Suppressor macrophage (primary cell): ENCODE measurements at regions not wholly inside any gene's neighbourhood (a gene's known extent, or its start where the extent isn't known, plus 50 kb on each side); places are given as distances from the start of the nearest gene placed in this dataset.

Experiments used
- DNase-seq, 4 experiments: peaks; one replicate each; pipeline ENCODE4 v3.0.0-alpha.2; 2020 to 2022

DNA sequence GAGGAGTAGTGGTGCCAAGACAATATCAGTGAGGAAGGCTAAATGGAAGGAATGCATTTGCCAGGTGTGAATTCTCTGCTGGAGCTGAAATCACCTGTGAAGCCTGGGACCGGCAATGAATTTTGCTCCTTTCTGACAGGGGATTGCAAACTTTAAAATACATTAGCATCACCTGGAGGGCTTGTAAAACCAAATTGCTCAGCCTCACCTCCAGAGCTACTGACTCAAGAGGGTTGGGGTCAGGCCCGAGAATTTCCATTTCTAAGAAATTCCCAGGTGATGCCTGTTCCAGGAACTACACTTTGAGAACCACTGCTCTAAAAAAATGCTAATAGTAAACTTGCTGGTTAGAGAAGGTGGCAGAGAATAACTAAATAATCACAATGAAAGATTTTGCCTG lies 445.6 kb upstream of the RBMS3 start:
- DNase-seq: no peak

DNA sequence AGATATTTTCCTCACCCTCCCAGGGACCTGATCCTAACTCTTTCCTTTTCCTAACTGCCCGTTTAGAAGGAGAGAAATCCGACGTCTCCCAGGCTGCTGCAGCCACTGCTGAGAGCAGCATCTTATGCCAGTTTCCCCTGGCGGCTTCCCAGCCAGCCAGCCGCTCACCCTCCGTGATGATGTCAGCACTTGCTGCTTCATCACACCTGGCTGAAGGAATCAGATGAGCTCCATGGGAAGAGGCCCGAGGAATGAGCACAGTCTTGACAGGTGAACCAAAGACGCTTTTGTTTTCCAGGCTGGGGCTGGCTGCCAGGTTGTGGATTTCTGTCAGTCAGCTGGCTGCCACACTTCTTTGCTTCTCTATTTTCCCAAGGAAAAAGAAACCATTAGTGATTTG lies 445.1 kb upstream of the RBMS3 start:
- no peak for DNase-seq

DNA sequence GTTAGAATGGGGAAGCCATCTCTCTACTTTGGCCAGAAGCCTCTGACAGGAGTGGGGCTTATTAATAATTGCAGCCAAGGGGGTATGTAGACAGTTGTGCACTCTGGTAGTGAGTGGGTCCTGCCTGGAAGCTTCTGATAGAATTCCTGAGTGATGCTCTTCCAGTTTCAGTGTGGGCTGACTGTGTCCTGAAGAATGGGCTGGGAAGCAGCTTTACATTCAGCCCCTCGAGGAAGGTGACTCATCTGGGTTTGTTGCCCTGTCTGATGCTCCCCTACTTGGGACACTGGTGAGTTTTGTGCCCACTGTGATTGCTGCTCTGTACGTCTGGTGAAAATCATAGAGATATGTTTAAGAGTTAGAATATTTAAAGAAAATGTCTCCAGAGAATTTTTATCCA lies 444.7 kb upstream of the RBMS3 start:
- no peak for DNase-seq

DNA sequence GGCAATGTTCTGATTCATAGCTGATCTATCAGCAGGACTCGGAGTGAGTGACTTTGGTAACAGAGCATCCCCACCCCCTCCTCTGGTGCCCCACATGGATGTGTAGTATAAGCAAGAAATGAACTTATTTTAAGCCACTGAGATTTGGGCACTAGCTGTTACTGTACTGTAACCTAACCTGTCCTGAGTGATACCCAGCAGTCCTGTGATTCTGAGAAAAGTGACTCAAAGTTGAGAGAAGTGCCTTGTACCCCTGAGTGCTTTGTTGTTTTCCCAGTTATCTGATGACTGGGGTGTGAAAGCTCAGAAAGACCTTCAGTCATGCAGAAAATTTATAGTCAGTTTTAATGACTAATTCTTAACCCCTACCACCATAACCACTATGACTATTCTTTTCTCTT lies 439.9 kb upstream of the RBMS3 start:
- DNase-seq: no peak

DNA sequence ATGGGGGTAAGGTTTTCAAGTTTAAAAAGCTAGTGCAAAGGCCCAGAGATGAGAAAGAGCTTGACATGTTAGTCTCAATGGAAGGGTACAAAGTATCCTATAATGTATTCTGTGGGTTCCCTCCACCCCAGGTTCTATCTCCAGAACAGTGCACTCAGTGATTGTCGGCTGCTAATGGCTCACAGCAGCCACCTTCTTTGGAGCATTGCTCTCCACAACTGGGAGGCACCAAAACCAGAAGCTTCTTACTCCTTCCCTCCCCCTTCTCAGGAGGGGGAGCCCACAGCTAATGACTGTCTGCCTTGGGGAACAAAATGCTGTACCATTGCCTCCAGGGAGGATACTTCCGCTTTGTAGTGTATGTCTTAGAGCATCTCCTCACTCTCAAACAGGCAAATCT lies 439.4 kb upstream of the RBMS3 start:
- no peak for DNase-seq

DNA sequence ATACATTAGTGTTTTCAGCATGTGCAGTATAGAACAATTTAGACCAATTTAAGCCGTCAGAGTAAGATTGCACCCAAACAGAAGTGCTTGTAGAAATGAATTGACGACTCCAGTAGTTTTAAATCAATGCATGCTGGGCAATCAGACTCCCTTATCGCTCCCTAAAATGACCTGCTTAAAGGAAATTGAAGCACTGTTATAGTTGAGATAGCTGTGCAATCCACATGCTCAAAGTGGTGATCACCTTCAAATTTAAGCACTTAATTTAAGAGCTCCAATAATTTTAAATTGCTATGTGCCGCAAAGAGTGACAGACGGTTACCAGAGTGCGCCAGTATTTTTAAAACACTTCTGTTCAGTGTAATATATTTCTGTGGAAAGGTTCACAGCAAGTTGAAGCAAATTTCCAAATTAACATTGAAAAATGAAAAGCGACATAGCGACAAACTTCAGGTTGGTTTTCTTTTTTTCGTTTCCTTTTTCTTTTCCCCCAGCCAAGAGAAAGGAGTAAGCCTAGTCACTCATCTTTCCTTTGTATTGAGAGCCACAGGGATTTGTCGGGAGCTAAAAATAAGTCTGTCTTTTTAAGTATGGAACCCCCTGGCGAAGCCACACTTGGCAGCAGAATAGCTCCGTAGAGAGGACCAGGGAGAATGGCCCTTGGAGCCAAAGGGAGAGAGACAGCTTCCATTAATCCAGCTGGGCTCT lies 436.4 kb upstream of the RBMS3 start:
- no peak for DNase-seq

DNA sequence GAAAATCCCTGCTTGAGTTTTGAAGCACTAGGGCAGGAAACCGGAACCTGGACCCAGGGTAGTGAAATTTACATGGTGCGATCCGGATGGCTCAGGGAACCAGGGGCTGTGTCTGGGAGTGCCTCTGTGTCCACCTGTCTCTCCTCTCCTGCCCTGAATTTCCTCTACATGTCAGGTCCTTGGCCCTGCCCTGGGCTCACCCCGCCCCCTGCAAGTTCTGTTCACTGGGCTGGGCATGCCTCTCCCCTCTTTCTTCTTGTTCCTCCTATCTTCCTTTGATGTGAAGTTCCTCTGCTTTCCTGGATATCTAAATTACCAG lies 435.9 kb upstream of the RBMS3 start:
- DNase-seq: no peak

DNA sequence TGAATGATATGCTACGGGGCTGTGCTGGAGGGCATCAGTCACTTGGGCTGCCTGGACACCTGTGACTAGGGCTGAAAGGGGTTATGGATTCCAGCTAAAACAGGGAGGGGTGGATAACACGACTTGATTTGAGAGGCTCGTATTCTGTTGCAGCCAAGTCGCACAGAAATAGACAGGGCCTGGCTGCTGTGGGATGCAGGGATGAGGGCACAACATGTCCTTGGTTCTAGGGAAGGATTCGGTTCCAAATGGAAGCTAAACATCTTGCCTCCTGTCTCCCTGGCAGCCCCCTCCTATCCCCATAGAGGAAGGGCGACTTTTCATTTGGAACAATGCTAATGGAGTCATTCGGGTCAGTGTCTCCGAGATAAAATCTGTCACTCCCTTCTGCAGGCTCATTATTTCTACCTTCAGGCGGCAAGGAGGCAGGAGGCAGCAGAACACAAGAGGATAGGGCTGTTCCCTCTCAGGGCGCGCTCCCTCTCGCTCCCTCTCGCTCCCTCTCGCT lies 433.8 kb upstream of the RBMS3 start:
- no peak for DNase-seq

DNA sequence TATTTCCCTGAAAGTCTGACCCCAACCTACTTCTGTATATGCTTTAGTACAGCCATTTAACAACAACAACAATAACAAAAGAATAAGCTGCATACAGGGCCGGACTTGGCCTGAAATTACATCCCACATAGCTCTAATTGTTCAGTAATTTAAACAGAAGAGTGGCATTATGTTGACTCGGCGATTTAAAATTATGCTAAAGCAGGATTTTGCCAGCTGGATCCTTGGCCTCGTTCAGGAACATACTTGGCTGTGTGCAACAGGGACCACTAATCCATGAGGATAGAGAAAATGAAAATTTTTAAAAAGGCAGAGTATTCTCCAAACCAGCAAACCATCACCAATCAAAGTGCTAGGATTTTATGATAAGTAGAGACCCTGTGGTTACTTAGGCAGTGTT lies 433.1 kb upstream of the RBMS3 start:
- DNase-seq: no peak

DNA sequence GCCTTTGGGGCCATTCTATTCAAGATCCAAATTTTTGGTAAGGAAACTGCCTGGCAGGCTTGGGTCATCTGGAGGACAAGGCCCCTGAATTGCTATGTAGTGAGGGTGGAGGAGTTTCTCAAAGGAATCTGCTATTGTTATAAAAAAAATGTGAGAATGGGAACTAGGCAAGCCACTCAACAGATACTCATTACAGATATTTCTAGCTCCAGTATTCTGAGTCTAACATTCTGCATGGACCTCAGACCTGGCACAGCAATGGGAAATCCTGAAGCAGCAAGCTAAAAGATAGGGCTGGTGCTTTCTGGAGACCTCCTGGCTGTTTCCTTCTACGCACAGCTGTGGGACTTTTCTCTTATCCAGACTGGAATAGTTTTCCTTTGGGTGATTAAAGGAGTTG lies 430.7 kb upstream of the RBMS3 start:
- no peak for DNase-seq

DNA sequence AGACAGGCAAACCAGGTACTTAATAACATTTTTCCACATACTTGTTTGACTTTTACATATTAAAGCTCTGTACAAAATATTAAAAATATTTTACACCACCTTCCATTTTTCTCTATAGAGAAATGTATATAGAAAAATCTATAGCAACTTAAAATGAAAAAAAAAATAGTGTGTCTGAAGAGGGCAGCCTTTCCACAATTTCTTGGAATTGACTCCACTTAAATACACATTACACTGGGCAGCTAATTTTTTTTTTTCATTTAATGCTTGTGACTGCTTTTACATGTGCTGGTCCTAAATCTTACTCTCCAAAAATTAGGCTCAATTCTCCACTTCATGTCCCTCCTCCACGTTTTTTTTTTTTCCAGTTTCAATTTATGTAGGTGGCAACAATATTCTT lies 427.0 kb upstream of the RBMS3 start:
- no peak for DNase-seq

DNA sequence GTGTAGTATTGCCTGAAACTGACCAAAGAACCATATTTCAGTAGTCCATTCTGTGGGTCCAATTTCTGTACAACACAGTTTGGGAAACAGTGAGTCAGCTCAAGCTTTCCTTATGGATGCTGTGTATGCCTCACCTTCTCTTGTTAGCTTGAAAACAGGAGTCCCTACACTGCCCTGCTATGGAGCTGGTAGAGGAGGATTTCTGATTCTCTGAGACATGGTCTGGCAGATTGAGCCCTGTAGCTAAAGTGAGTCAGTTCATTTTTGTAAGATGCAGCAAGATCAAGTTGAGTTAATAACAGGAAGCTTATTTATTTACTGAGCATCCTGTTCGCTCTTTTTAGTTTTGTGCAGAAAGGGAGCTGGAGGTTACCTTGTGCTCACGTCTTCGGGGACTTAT lies 424.1 kb upstream of the RBMS3 start:
- no peak for DNase-seq

DNA sequence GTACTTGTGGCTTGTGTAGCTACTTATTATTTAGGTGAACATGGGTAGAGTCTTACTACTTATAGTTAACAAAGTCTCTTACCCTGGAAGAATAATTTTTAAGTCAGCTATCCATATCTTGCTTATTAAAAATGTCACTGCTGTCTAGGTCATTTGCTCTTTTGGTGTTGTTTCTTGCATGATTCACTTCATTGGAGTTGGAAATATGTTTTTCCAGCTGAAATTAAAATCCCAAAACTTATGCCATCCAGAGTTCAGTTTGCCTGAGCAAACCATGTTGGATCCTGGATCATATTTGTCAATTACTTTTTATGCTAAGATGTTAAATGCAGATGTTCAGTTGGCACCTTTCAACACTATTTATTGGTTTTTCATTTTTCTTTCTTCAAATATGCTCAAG lies 421.0 kb upstream of the RBMS3 start:
- no peak for DNase-seq

DNA sequence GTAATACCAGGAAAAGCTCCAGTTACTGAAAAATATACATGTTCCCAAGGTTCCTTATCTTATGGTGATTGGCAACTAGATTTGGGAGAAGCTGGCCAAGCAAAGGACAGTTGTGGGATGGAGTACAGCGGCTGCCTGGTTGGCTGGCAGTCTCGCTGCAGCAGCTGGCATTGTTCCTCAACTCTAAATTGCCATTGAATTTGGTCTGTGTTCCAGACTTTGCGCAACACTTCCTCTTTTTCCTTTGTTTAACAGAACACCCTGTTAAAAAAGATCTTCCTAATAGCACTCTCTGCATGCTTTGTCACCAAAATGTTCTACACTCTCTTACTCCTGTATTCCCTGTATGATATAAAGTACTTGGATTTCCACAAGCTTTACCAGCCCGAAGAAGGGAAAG lies 420.6 kb upstream of the RBMS3 start:
- peak; percentile 32 to 68 (median 50) for DNase-seq

DNA sequence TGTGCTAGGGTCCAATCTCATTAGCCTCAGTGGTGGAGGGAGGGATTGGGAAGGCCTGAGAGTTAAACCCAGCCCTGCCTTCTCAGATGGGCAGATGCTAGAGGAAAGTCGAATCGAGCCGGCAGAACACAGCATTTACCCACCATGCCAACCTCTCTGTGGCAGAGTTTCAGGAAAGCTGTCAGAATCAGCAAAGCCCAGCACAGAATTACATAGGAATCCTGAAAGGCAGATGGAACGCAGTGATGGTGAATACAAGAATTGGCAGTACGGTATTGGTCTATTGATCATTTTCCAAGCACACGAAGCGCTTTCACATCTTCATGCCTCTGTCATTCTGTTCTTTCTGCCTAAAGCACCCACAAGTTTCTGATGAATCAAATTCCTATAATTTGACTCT lies 417.7 kb upstream of the RBMS3 start:
- DNase-seq: no peak

DNA sequence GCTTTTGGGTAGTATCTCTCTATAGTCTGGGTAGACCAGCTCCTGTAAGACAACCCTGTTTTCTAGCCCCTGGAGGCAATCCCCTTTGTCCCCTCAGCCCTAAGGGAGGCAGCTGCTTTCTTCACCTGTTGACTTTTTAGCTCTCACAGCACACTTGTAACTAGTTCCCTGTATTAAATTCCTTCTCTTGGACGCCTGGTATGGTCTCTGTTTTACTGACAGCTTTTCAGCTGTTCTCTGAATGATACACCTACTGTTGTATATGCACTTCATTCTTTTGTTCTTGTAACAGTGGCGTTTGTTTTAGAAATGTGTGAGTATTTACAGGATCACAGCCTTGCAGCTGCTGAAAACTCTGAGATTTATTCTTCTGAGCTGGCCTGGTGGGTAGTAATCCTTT lies 413.0 kb upstream of the RBMS3 start:
- no peak for DNase-seq

DNA sequence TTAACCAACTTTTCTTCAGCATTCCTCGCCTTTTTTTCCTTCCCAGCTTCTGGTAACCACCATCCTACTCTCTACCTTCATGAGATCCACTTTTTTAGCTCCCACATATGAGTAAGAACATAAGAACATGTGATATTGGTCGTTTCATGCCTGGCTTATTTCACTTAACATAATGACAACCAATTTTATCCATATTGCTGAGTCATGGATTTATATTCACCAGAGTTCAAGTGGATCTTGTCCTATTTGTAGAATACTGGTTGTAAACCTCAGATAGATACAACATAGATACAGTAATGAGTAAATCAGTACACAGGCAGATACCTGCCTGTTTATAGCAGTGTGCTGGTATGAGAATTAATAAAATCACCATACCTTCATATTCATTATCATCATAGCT lies 412.0 kb upstream of the RBMS3 start:
- DNase-seq: no peak

DNA sequence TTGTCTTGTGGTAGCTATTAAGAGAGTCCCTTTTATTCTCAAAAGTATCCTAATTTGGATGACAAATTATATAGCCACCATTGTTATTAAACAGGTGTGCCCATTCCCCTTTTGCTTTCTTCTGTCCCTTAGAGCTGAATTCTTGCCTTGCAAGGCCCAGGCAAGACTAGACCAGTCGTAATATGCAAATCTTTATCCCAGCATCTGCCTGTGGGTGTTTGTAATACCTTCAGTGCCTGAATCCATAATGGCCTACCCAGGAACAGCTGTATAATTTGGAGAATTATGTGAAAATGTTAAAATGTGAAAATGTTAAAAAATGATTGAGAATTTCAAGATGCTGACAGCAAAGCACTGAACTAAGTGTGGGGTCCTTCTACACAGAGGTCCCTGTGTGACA lies 403.0 kb upstream of the RBMS3 start:
- DNase-seq: no peak

DNA sequence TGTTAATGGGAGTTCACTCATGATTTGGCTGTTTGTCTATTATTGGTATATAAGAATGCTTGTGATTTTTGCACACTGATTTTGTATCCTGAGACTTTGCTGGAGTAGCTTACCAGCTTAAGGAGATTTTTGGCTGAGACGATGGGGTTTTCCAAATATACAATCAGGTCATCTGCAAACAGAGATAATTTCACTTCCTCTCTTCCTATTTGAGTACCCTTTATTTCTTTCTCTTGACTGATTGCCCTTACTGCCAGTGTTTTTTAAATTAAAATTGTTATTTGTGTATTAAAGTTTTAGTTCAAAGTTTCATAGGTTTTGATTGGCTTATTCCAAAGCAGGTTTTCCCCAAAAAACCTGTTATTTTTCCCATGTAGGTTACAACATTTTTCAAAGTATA lies 390.5 kb upstream of the RBMS3 start:
- DNase-seq: no peak

DNA sequence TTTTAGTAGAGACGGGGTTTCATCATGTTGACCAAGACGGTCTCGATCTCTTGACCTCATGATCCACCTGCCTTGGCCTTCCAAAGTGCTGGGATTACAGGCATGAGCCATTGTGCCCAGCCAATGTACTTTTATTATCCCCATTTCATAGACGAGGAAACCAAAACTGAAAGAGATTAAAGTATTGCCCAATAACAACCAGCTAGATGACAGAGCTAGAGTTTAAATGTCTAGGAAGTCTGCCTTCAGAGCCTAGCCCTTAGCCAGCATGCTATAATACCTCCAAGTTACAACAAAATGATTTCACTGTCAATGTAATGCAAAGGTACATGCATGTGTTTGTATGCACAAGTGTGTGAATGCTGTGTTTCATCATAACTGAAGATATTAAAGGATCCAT lies 389.4 kb upstream of the RBMS3 start:
- no peak for DNase-seq

DNA sequence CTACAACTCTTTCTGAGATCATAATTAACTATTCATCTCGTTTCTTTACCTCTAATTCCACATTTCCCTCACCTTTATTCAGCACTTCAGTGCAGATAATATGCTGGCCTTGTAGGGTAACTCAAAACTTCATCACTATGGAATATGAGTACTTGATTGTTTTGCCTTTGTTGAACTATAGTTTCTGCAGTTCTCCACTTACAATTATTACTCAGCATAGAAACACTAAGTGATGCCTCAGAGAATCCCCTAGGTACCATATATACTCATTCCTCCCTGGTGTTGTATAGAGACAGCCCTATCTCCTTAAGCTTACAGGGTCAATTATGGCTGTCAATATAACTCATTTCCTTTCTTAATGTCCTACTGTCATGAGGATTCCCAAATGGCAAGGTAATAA lies 380.6 kb upstream of the RBMS3 start:
- no peak for DNase-seq

DNA sequence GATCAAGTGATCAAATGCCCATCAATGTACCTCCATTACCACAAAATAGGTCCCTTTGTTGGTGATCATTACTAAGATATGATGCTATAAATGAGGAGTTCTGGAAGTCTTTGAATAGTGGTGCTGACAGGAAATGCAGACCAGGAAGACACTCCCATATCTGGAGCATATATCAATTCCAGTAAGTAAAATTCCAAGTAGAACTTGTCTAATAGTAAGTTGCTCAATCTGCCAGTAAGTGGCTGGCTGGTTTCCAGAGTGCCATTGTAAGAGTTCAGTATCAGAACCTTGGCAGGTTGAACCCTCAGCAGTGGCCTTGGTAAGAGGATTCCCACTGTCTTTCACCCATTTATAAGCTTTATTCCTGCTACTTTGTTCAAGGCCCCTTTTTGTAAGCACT lies 379.9 kb upstream of the RBMS3 start:
- no peak for DNase-seq

DNA sequence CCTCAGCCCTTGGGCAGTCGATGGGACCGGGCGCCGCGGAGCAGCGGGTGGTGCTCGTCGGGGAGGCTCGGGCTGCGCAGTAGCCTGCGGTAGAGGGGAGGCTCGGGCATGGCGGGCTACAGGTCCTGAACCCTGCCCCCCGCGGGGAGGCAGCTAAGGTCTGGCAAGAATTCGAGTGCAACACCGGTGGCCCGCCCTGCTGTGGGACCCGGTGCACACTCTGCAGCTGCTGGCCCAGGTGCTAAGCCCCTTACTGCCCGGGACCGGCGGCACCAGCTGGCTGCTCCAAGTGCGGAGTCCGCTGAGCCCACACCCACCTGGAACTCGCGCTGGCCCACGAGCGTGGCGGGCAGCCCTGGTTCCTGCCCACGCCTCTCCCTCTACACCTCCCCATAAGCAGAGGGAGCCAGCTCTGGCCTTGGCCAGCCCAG lies 377.7 kb upstream of the RBMS3 start:
- no peak for DNase-seq

DNA sequence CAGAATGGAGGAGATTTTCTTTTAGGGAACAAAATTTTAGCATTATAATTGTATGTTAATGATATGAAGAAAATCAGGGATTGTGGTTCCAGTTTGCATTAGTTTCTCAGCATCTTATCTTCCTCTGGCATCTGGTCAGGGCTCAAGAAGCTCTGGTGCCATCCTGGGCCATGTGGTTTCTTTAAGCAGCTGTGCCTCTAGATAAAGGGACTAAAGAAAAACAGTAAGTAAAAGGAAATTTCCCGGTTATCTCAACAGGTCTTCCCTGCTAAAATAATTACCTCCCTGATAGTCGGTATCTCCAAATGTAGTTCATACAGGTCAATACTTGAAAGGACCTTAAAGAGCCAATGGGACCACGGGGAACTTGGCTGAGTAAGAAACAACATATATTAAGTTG lies 375.1 kb upstream of the RBMS3 start:
- DNase-seq: no peak

DNA sequence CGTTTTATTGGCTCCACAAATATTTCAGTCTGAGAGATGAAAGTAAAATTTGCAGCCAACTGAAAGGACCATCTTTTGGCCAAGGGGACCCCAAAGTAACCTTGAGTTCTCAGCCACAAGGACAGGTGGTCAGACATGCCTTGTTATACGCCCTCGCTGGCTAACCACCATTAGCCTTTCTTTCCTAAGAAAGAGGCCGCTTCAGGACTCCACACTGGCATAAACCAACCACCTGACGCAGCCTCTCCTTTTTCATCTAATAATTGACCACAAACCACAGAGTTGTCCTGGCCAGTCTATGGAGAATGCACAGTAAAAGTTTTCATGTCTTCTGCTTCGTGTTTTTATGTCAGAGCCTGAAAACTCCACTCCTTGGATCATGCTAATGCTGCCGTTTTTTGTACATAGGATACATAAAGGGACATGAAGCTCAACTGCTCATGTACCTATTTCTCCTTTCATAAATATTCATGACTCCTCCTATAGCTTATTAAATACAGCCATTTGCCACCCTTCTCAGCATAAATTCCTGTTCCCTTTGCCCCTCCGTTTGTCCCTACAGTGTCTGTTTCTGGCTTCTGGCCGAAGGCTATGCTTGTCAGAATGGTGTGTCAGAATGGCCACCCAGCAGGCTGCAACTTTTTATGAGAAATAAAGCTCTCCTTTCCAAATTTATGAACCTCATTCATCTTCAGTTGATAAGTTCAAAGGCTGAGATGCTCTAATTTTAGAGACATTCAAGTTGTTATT lies 374.1 kb upstream of the RBMS3 start:
- DNase-seq: no peak
